GM12891 (cell line): ENCODE measurements at regions not wholly inside any gene's neighbourhood (a gene's known extent, or its start where the extent isn't known, plus 50 kb on each side); places are given as distances from the start of the nearest gene placed in this dataset.

Experiments
- PAX5 ChIP-seq: IDR thresholded peaks from 2 replicates; pipeline ENCODE4 v1.6.1; 2011; ENCODE audit warnings: low read length, moderate library complexity, mild to moderate bottlenecking; ENCODE audit not compliant: insufficient read depth, severe bottlenecking
- POLR2A ChIP-seq: IDR thresholded peaks from 2 replicates; pipeline ENCODE4 v1.6.1; 2011; ENCODE audit warnings: low read depth, low read length, control low read depth
- POLR2AphosphoS5 ChIP-seq: IDR thresholded peaks from 2 replicates; pipeline ENCODE4 v1.6.1; 2011; ENCODE audit warnings: low read depth, low read length, control low read depth
- SPI1 ChIP-seq: IDR thresholded peaks from 2 replicates; pipeline ENCODE4 v1.6.1; 2011; ENCODE audit warnings: low read depth, low read length, control low read depth
- TAF1 ChIP-seq: IDR thresholded peaks from 2 replicates; pipeline ENCODE4 v1.6.1; 2011; ENCODE audit warnings: low read depth, low read length, control low read depth

DNA sequence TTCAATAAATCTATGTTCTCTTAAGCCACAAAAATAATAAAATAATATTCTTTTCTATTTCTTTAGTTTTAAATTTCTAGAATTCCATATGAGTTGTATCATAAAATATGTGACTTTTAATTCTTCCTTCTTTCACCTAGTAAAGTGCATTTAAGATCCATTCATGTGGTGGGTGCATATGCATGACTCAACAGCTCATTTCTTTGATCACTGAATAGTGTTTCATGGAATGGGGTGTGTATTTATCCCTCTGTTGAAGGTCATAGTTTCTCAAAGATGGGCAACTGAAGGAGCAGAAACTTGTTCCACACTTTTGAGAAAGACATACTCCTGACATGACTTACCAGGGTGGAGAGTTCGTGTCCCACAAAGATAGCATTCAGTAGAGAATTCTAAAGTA, 1230.3 kb upstream of the AGA start:
- TF ChIP-seq POLR2A (no peak), TAF1 (no peak), POLR2AphosphoS5 (no peak), PAX5 (no peak), SPI1 (no peak)
